Body of pancreas (tissue), 4 donors: ENCODE measurements at regions not wholly inside any gene's neighbourhood (a gene's known extent, or its start where the extent isn't known, plus 50 kb on each side); places are given as distances from the start of the nearest gene placed in this dataset.
"Not testable (repeated sequence)": the region's sequence is repeated elsewhere in the genome, so short reads cannot be mapped to it uniquely, and the experiment has no call there.

Experiments used
- ATAC-seq: fragments of 150-250 bp; one replicate; pipeline ENCODE4 v1.9.1; 2016
- DNase-seq, 4 donors: peaks; one replicate each; pipeline ENCODE4 v3.0.0-alpha.2; 2019
- H3K27ac ChIP-seq, 4 donors: fragments of 200-600 bp; sonication (generic); 1 replicate in 3 of 4; 2 replicates in 1 of 4; pipeline versions ENCODE4 v1.5.1 to v1.6.1; 2016 to 2019; ENCODE audit warnings: mild to moderate bottlenecking in 1 of 4, mixed read lengths in 1 of 4, moderate library complexity in 1 of 4
- H3K27me3 ChIP-seq, 2 donors: fragments of 200-600 bp; sonication (generic); one replicate each; pipeline ENCODE4 v1.6.0; 2016; ENCODE audit warnings: mild to moderate bottlenecking in 1 of 2
- H3K36me3 ChIP-seq, 2 donors: fragments of 200-600 bp; sonication (generic); replicated peaks in 1 of 2; 2 replicates each; pipeline ENCODE4 v1.5.1; 2016; ENCODE audit warnings: low read depth in 2 of 2; ENCODE audit not compliant: insufficient read depth in 1 of 2
- H3K4me1 ChIP-seq: fragments of 200-600 bp; sonication (generic); one replicate; pipeline ENCODE4 v1.6.0; 2016
- H3K4me3 ChIP-seq, 2 donors: fragments of 200-600 bp; sonication (generic); 1 replicate in 1 of 2; 2 replicates in 1 of 2; pipeline ENCODE4 v1.5.1; 2016 to 2019
- H3K9me3 ChIP-seq, 3 donors: fragments of 200-600 bp; sonication (generic); 1 replicate in 2 of 3; 2 replicates in 1 of 3; pipeline ENCODE4 v1.5.1; 2016
- POLR2A ChIP-seq, 3 donors: fragments of 450-650 bp; IDR thresholded peaks; one replicate each; pipeline ENCODE4 v1.6.1; 2016; ENCODE audit warnings: antibody characterized with exemption in 3 of 3, mild to moderate bottlenecking in 2 of 3
- whole genome bisulfite sequencing, 2 donors: methylation state at CpG; one replicate each; pipeline ENCODE4 v1.1.5; 2017; 5-methylcytosine and 5-hydroxymethylcytosine counted together
- intact Hi-C: fragments of 100-400 bp; cut with DNase I; formaldehyde crosslinking; loops from one replicate; pipeline ENCODE4 v1.15.1; 2023
- TF ChIP-seq, protein P1 (sequence below), 7 experiments: fragments of 450-650 bp in 4 of 7; fragments of 200-600 bp in 3 of 7; sonication (generic) in 3 of 7; IDR thresholded peaks; one replicate each; pipeline ENCODE4 v1.5.1; 2016 to 2019; ENCODE audit warnings: antibody characterized with exemption in 7 of 7

DNA sequence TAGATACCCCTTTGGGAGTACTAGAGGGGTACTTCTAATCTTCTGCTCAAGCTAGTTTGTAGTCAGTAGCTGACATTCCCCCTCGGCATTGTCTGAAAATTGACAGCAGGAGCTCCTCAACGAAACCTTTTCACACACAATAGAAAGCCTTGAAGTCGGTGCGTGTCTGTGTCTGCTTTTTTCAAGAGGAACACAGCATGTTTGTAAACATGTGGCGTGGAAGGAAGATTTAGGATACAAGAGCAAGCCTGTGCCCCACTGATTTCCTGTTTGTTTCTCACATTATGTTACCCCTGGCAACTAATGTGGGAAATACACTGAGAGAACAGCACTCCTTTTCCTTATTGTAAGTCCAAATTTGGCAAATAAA lies 252.6 kb downstream of the ANKRD50 start:
- intact Hi-C loops = no loop called here
- no peak for ATAC-seq
- no peaks in the 10 kb centered on the region for H3K36me3 ChIP-seq

DNA sequence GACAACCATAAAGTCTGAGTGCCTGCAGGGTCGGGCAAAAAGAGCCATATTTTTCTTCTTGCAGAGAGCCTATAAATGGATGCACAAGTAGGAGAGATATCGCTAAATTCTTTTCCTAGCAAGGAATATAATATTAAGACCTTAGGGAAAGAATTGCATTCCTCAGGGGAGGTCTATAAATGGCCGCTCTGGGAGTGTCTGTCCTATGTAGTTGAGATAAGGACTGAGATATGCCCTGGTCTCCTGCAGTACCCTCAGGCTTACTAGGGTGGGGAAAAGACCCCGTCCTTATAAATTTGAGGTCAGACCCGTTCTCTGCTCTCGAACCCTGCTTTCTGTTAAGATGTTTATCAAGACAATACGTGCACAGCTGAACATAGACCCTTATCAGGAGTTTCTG lies 250.9 kb downstream of the ANKRD50 start:
- H3K9me3 ChIP-seq, DNase-seq, ATAC-seq, H3K36me3 ChIP-seq, intact Hi-C loops, H3K4me3 ChIP-seq, H3K4me1 ChIP-seq, H3K27me3 ChIP-seq, H3K27ac ChIP-seq: not testable (repeated sequence)
- 79 to 86% methylated on average over 7 of the region's 7 CpGs for WGBS, 2 donors

More for the DNA sequence above, 252.6 kb downstream of the ANKRD50 start:
- Histone ChIP-seq H3K27ac (no peak overlapping the region), H3K27me3 (no peaks in the 10 kb centered on the region), H3K4me3 (no peak overlapping the region), H3K9me3 (peaks cover 0 to 9% (median 0%) of the 10 kb centered on the region in 3 donors), H3K4me1 (no peaks in the 10 kb centered on the region)
- TF ChIP-seq, protein P1, sequence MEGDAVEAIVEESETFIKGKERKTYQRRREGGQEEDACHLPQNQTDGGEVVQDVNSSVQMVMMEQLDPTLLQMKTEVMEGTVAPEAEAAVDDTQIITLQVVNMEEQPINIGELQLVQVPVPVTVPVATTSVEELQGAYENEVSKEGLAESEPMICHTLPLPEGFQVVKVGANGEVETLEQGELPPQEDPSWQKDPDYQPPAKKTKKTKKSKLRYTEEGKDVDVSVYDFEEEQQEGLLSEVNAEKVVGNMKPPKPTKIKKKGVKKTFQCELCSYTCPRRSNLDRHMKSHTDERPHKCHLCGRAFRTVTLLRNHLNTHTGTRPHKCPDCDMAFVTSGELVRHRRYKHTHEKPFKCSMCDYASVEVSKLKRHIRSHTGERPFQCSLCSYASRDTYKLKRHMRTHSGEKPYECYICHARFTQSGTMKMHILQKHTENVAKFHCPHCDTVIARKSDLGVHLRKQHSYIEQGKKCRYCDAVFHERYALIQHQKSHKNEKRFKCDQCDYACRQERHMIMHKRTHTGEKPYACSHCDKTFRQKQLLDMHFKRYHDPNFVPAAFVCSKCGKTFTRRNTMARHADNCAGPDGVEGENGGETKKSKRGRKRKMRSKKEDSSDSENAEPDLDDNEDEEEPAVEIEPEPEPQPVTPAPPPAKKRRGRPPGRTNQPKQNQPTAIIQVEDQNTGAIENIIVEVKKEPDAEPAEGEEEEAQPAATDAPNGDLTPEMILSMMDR (IDR thresholded peaks at IDR 0.05) = no peak
- no peak for TF ChIP-seq POLR2A (IDR thresholded peaks at IDR 0.05)
- WGBS, 2 donors = 46 to 52% methylated on average over 5 of the region's 5 CpGs
- DNase-seq = no peak

DNA sequence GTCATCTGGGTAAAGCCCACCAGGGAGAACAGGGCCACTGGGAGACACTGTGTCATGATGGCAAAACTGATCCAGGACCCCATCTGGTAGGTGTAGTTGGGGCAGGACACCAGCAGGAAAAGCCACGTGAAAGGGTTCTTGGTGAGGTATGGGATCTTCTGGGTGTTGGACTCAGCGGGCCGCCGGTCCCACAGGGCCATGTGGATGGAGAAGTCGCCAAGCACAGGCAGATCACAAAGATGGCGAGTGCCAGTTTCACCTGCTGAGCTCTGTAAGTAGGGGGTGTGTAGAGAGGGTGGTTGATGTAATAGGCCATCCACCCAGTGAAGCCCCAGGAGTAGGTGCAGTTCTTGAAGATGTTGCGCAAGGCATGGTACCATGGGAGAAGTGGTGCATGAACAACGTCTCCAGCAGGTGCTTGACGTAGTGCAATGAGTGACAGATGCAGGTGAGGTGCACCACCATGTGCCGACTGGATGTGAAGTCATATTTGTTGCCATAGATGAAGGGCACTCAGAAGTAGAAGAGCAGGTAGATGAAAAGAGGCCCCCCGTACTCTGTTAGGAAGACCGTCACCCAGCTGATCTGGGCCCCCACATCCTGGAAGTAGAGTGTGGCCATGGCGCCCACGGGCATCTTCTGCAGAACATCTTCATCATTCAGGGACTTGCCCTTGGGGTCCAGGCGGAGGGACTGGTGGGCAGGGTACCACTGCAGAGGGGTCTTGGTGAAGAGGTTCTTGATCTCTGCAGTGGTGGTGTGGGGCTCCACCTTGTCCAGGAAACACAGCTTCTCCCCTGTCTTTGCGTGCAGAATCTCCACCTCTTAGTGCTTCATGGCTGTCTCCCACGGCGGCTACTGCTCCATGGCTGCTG lies 249.3 kb downstream of the ANKRD50 start:
- Histone ChIP-seq H3K4me1 (no peaks in the 10 kb centered on the region), H3K27me3 (no peaks in the 10 kb centered on the region), H3K27ac (no peak overlapping the region), H3K9me3 (peaks cover 0 to 9% (median 0%) of the 10 kb centered on the region in 3 donors), H3K36me3 (no peaks in the 10 kb centered on the region), H3K4me3 (no peak overlapping the region)
- DNase-seq (no peak), ATAC-seq (no peak)
- intact Hi-C loops = no loop called here
- WGBS, 2 donors = 87 to 92% methylated on average over 17 to 18 of the region's 18 CpGs
- TF ChIP-seq, protein P1 (IDR thresholded peaks at IDR 0.05) = no peak
- no peak for TF ChIP-seq POLR2A (IDR thresholded peaks at IDR 0.05)

DNA sequence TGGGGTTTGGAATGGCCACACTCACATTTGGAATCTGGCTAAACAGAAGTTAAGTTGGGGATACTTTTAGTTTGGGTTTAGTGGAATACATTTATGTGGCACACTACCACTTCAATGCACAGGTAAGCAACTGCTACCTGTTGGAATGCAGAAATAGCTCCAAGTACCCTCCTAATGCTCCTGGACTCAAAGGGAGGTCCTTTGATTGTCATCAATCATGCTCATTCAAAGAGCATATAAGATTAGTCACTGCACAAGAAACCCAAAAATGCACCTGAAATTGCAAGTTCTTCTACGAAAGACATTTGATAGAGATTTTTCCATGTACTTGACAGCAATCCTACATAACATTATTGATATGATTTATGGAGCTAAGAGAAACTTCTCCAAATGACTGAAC lies 247.7 kb downstream of the ANKRD50 start:
- no peak overlapping the region for H3K4me3 ChIP-seq
- no peak for ATAC-seq
- peaks cover 0 to 9% (median 0%) of the 10 kb centered on the region in 3 donors for H3K9me3 ChIP-seq
- H3K27ac ChIP-seq = no peak overlapping the region
- H3K4me1 ChIP-seq = no peaks in the 10 kb centered on the region
- DNase-seq = no peak
- H3K27me3 ChIP-seq = no peaks in the 10 kb centered on the region
- TF ChIP-seq, protein P1 (IDR thresholded peaks at IDR 0.05) = no peak
- no peak for TF ChIP-seq POLR2A (IDR thresholded peaks at IDR 0.05)
- H3K36me3 ChIP-seq = no peaks in the 10 kb centered on the region
- intact Hi-C loops = no loop called here
- 63 to 65% methylated on average over 1 of the region's 1 CpG for WGBS, 2 donors

DNA sequence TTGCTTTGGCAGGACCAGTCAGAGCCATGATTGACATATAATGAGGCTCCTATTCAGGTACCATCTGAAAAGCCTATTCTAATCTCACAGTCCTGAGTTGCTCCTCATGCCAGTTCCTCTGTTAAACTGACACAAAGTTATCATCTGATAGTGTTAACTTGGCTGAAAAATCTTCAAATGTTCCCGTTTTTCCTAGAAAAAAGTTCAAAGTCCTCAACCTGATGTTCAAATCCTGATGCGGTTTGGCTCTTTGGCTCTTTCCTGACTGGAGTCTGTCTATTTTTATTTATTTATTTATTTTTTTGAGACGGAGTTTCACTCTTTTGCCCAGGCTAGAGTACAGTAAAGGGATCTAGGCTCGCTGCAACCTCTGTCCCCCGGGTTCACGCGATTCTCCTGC lies 244.2 kb downstream of the ANKRD50 start:
- 86 to 91% methylated on average over 7 of the region's 7 CpGs for WGBS, 2 donors
- H3K27me3 ChIP-seq = no peaks in the 10 kb centered on the region
- H3K27ac ChIP-seq = no peak overlapping the region
- no peak for ATAC-seq
- H3K4me1 ChIP-seq = no peaks in the 10 kb centered on the region
- TF ChIP-seq, protein P1 (IDR thresholded peaks at IDR 0.05) = no peak
- no peak for TF ChIP-seq POLR2A (IDR thresholded peaks at IDR 0.05)
- peaks cover 0 to 11% (median 0%) of the 10 kb centered on the region in 3 donors for H3K9me3 ChIP-seq
- intact Hi-C loops = no loop called here
- no peak for DNase-seq
- H3K36me3 ChIP-seq = no peaks in the 10 kb centered on the region
- H3K4me3 ChIP-seq = no peak overlapping the region
